G401.6 (cell line): ENCODE measurements at regions not wholly inside any gene's neighbourhood (a gene's known extent, or its start where the extent isn't known, plus 50 kb on each side); places are given as distances from the start of the nearest gene placed in this dataset.
"Not testable (repeated sequence)": the region's sequence is repeated elsewhere in the genome, so short reads cannot be mapped to it uniquely, and the experiment has no call there.

Experiments
- FAIRE-seq: peaks from 2 replicates; lab custom pipeline; 2012; peaks lifted over from hg19 to GRCh38; lab: Jason Lieb, UNC

- no peak for FAIRE-seq
These were observed 2702.6 kb downstream of the PCDH9 start for GRCh38 chr13:64527561-64527960.

DNA sequence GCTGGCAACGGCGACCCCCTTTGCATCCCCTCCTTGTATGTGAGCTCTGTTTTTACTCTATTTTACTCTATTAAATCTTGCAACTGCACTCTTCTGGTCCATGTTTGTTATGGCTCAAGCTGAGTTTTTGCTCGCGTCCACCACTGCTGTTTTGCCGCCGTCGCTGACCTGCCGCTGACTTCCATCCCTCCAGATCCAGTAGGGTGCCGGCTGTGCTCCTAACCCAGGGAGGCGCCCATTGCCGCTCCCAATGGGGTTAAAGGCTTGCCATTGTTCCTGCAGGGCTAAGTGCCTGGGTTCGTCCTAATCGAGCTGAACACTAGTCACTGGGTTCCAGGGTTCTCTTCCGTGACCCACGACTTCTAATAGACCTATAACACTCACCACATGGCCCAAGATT lies 2704.4 kb downstream of the PCDH9 start:
- FAIRE-seq, result no peak

DNA sequence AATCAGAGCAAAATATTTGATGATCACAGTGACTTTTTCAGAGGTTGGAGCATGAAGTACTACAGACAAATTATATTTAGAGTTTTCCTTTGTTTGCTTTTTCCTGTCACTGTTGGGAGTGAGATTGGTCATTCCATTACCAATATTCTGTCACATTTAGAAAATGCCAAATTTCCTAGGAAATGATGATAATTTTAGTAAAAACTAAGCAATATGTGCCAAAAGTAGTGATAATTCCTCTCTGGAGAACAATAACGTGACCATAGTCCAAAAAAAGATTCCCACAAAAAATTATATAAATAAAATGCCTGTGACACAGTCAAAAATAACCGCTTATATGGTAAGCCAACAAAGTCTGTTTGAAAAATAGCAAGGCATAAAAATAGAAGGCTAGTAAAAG lies 2719.4 kb downstream of the PCDH9 start:
- FAIRE-seq, result no peak

GRCh38 chr13:64506246-64506645 lies 2723.9 kb downstream of the PCDH9 start:
- FAIRE-seq, result no peak

DNA sequence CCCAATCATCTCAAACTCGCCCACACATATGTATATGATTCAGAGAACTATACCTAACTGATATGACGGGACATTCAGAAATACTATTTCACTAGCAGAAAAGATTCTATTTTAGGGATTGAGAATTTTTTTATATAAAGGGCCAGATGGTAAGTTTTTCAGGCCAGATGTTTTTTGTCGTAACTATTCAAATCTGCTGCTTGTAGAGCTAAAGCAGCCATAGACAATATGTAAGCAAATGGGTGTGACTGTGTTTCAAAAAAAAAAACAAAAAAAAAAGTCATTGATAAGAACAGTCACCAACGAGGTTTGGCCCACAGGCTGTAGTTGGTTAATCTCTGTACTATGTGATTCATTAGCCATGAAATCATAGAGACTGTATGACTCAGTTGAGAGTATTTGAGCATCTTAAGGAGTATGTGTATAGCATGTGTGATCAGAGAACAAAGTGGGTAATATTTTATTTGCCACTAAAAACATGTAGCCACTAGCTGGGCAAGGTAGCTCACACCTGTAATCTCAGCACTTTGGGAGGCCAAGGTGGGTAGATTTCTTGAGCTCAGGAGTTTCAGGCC lies 2724.7 kb downstream of the PCDH9 start:
- no peak for FAIRE-seq

- FAIRE-seq, result no peak
These were observed 2741.4 kb downstream of the PCDH9 start for GRCh38 chr13:64488731-64489130.

DNA sequence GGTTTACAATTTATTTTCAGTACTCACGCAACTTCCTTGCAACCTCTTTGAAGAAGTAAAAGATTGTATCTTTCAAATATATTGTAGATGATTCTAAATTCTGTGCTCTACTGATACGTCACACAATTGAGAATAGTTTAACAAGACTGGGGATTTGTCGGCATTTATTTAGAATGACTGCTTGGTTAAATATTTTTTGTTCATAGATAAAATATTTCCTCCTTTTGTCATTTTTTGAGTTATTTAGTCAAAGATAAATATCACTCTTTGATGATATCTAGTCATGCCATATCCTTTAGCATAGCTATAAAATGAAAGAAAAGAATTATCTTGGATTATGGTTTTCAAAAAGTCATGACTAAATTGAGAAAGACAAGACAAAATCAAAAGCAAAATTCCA lies 2747.8 kb downstream of the PCDH9 start:
- no peak for FAIRE-seq

DNA sequence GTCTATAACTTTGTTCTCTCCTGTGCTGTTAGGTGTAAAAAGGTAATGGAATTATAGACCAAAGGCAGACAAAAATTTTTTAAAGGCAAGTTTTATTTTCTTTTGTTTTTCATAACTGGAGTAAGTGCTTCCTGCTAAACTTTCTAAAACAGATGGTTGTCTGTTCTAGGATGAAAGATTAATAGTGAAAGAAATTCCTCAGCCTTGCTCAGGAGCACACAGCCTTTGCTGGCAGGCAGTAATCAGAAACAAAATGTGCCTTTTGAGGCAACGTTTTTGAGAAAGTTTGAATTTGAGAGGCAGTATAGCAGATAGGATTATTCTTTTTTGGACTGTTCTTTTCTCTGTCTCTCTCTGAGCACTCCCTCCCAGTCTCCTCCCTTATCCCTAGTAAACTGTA lies 2749.5 kb downstream of the PCDH9 start:
- FAIRE-seq, result no peak

GRCh38 chr13:64480211-64480610 lies 2749.9 kb downstream of the PCDH9 start:
- FAIRE-seq, result no peak

- FAIRE-seq, result no peak
These were observed 2753.0 kb downstream of the PCDH9 start for GRCh38 chr13:64477146-64477545.

DNA sequence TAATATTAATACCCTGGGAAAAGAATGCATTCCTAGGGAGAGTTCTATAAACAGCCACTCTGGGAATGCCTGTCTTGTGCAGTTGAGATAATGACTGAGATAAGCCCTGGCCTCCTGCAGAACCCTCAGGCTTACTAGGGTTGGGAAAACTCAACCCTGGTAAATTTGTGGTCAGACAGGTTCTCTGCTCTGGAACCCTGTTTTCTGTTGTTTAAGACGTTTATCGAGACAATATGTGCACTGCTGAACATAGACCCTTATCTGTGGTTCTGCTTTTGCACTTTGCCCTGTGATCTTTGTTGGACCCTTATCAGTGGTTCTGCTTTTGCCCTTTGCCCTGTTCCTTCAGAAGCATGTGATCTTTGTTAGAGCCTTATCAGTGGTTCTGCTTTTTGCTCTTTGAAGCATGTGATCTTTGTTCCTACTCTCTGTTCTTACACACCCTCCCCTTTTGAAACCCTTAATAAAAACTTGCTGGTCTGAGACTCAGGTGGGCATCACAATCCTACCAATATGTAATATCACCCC lies 2754.0 kb downstream of the PCDH9 start:
- not testable (repeated sequence) for FAIRE-seq

DNA sequence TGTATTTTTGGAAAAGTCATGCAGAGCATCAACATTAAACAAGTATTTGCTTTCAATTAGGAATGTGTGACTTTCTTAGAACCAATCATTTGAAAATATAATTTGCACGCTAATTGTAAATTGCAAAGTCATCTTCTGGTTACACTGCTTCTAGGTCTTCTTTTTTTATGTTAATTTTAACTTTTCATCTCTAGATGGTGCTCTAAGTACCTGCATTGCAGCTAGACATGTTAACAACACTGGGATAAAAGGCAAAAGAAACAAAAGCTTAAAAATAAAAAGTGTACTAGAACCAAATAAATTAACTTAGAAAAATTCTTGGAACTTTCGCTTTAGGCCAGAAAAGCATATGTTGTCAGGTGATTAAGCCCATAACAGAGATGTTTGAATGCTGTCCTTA lies 2758.2 kb downstream of the PCDH9 start:
- FAIRE-seq, result peak; percentile 96

DNA sequence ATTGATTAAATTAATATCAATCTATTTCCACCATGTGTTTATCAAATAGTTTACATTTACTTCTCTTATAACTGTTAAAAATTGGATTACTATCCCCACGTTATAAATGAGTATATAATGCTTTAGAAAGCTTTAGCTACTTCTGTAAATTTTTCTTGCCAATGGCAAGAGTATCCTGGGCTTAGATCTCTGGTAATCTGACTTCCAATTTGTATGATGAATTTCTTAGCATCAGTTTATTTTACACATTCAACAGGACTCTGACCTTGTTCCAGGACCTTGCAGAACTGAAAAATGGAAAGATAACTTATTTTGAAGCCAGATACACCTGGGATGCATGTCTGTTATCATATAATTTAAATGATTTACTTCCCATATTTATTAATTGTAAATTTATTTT lies 2759.4 kb downstream of the PCDH9 start:
- no peak for FAIRE-seq

- no peak for FAIRE-seq
These were observed 2770.4 kb downstream of the PCDH9 start for GRCh38 chr13:64459778-64460177.

GRCh38 chr13:64457976-64458375 lies 2772.2 kb downstream of the PCDH9 start:
- peak; percentile 6 for FAIRE-seq

- no peak for FAIRE-seq
These were observed 2775.0 kb downstream of the PCDH9 start for GRCh38 chr13:64455124-64455523.

- FAIRE-seq, result no peak
These were observed 2776.3 kb downstream of the PCDH9 start for GRCh38 chr13:64453831-64454230.

GRCh38 chr13:64446372-64446771 lies 2783.8 kb downstream of the PCDH9 start:
- peak; percentile 39 for FAIRE-seq

DNA sequence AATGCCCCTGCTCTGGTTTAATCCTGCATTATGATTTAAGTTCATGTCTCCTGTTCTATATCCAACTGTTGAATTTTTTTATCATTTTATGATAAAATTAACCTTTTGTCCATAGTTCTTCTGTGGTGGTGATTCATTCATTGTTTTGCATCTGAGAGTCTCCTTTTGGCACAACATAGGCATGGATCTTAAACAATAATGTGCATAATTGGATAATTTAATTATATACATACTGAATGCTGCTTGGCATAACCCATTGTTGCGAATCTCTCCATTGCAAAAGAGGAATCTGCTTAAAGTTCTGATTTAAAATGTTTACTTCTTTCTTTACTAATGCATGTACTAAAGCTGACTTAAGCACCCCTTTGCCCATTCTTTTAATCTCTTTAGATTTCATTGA lies 2788.4 kb downstream of the PCDH9 start:
- FAIRE-seq, result no peak

DNA sequence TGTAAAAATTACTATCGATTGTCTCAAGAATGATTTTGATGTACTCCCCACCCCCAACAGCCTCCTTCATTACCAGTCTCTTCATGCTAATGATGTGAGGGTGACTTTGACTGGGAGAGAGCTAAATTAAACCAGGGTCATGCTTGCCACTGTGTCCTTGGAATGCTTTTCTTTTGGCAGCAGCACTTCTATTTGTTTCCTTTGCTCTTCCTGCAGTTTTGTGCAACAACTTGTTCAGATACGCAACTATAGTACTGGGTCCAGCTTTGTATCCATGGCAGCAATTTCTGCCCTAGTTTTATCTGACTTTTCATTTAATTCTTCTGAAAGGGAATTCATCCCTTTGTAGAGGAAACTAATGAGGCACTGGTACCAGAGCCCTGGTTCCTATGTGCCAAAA lies 2792.1 kb downstream of the PCDH9 start:
- no peak for FAIRE-seq

DNA sequence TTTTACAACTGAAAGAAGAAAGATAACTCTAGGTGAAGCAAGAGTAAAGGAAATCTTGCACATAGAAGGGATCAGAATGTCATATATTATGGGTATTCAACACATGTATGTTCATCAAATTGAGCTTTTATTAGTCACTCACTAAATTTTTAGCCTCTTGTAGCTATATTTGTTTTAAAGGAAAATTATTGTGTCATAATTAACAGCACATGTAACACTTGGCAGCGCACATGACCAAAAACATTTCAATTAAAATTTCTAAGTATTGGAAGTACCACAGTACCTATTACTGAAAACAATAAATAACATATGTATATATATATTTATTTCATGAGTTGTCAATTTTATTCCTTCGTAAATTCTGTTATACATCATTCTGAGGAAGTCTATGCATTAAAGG lies 2800.4 kb downstream of the PCDH9 start:
- FAIRE-seq, result no peak

- FAIRE-seq, result no peak
These were observed 2801.9 kb downstream of the PCDH9 start for GRCh38 chr13:64428196-64428595.

DNA sequence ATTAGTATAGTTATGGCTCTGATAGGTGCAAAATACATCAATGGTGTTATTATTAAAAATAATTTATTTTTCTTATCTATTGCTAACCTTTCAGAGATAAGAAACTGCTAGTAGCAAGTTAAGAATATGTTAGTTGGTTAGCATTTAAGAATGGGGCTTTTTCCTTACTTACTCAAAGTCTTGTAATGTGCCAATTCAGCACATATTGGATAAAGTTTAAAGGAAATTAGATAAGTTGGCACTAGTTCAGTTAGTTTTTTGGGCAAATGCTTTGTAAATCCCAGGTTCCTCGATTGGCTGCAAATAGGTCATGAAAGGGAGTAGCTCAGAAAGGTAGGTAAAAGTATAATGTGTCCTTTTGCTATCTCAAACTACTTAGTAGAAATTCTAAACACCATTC lies 2806.7 kb downstream of the PCDH9 start:
- FAIRE-seq, result no peak

GRCh38 chr13:64420181-64420580 lies 2810.0 kb downstream of the PCDH9 start:
- no peak for FAIRE-seq

DNA sequence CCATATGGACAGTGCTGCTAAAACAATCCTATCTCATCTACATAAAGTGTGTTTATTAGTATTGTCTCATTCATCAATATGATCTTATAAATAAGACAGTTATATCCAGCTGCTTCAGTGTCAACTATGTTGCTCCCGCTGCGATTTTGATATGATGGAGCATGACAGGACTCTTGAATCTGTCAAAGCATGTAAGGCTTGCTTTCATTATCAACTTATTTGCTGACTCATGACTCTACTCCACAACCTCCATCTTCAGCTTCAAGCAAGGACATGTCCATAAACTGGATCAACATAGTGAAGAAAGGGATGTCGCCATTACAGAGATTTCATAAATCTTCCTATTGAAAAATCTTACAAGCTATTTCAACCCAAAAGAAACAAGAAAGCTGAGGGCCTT lies 2812.6 kb downstream of the PCDH9 start:
- FAIRE-seq, result no peak
